Neural cell (in vitro differentiated cells): ENCODE measurements at regions not wholly inside any gene's neighbourhood (a gene's known extent, or its start where the extent isn't known, plus 50 kb on each side); places are given as distances from the start of the nearest gene placed in this dataset.

Experiments
- CTCF ChIP-seq: fragments of 450-650 bp; IDR thresholded peaks from 2 replicates; pipeline ENCODE4 v1.5.1; 2014; ENCODE audit warnings: antibody characterized with exemption, mild to moderate bottlenecking, moderate library complexity; ENCODE audit not compliant: poor library complexity, severe bottlenecking
- EZH2 ChIP-seq: fragments of 200-600, 300-800 bp; shearing (Covaris generic), sonication (generic); IDR thresholded peaks from 2 replicates; pipeline ENCODE4 v1.6.1; 2014; ENCODE audit warnings: antibody characterized with exemption, low read length, borderline replicate concordance, mild to moderate bottlenecking; ENCODE audit not compliant: insufficient read depth, poor library complexity, severe bottlenecking
- POLR2AphosphoS5 ChIP-seq: IDR thresholded peaks from 2 replicates; pipeline ENCODE4 v1.6.1; 2012
- TAF1 ChIP-seq: IDR thresholded peaks from 2 replicates; pipeline ENCODE4 v1.6.1; 2012; ENCODE audit warnings: low read depth

DNA sequence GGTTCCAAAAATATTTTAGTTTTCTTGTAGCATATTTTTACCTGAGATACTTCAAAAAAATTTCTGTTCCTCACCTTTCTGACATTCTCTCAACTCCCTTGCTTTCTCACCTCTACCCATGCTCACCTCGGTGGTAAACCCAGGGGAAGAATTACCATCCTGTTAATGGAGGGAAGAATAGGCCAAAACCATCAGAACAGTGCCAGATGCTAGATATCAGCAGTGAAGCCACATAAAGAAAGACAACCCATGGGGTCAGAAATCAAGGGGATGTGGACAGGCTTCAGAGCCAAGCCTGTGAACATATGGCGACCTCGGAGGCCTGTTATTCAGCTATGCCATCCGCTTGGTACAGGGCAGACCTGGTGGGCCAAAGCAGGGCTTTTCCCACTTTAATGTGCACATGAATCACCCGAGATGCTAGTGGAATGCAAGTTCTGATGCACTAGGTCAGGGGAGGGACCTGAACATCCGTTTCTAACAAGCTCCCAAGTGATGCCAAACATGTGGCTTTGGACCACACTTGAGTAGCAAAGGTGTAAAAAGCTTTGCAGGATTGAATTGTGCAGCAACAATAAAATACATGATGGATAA is 125.5 kb downstream of the NPY start:
- no peak for TF ChIP-seq EZH2
- TF ChIP-seq CTCF, result no peak
- TF ChIP-seq TAF1, result no peak
- no peak for TF ChIP-seq POLR2AphosphoS5
